ENCODE measurements at regions not wholly inside any gene's neighbourhood (a gene's known extent, or its start where the extent isn't known, plus 50 kb on each side); places are given as distances from the start of the nearest gene placed in this dataset.

- Histone ChIP-seq H3K4me3 (ENCODE audit: low read depth, low read length) (no peak overlapping the region), H3K36me3 (replicated peaks) (no peaks in the 10 kb centered on the region), H3K27me3 (replicated peaks) (no peaks in the 10 kb centered on the region), H3K27ac (no peak overlapping the region)
- in situ Hi-C loops (cut with HindIII; ENCODE audit: low pct_ligation_motif_present, low sequenced_read_pairs), result no loop called here
- no peak for DNase-seq
- TF ChIP-seq, protein P1, sequence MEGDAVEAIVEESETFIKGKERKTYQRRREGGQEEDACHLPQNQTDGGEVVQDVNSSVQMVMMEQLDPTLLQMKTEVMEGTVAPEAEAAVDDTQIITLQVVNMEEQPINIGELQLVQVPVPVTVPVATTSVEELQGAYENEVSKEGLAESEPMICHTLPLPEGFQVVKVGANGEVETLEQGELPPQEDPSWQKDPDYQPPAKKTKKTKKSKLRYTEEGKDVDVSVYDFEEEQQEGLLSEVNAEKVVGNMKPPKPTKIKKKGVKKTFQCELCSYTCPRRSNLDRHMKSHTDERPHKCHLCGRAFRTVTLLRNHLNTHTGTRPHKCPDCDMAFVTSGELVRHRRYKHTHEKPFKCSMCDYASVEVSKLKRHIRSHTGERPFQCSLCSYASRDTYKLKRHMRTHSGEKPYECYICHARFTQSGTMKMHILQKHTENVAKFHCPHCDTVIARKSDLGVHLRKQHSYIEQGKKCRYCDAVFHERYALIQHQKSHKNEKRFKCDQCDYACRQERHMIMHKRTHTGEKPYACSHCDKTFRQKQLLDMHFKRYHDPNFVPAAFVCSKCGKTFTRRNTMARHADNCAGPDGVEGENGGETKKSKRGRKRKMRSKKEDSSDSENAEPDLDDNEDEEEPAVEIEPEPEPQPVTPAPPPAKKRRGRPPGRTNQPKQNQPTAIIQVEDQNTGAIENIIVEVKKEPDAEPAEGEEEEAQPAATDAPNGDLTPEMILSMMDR (IDR thresholded peaks at IDR 0.05; ENCODE audit: low read depth, low read length, missing control alignments), result no peak
These were observed 123.6 kb upstream of the SOX1 start for GRCh38 chr13:111943229-111943795.

GRCh38 chr13:111944171-111944583 is 122.8 kb upstream of the SOX1 start:
- H3K27me3 ChIP-seq (replicated peaks), result no peaks in the 10 kb centered on the region
- H3K36me3 ChIP-seq (replicated peaks), result no peaks in the 10 kb centered on the region
- H3K4me3 ChIP-seq (ENCODE audit: low read depth, low read length), result no peak overlapping the region
- in situ Hi-C loops (cut with HindIII; ENCODE audit: low pct_ligation_motif_present, low sequenced_read_pairs), result no loop called here
- TF ChIP-seq, protein P1 (IDR thresholded peaks at IDR 0.05; ENCODE audit: low read depth, low read length, missing control alignments), result no peak
- no peak overlapping the region for H3K27ac ChIP-seq
- no peak for DNase-seq

GRCh38 chr13:111945086-111945485 is 121.9 kb upstream of the SOX1 start:
- H3K36me3 ChIP-seq (replicated peaks), result no peaks in the 10 kb centered on the region
- no peak overlapping the region for H3K4me3 ChIP-seq (ENCODE audit: low read depth, low read length)
- TF ChIP-seq, protein P1 (IDR thresholded peaks at IDR 0.05; ENCODE audit: low read depth, low read length, missing control alignments), result no peak
- in situ Hi-C loops (cut with HindIII; ENCODE audit: low pct_ligation_motif_present, low sequenced_read_pairs), result no loop called here
- no peak for DNase-seq
- no peaks in the 10 kb centered on the region for H3K27me3 ChIP-seq (replicated peaks)
- H3K27ac ChIP-seq, result no peak overlapping the region

DNA sequence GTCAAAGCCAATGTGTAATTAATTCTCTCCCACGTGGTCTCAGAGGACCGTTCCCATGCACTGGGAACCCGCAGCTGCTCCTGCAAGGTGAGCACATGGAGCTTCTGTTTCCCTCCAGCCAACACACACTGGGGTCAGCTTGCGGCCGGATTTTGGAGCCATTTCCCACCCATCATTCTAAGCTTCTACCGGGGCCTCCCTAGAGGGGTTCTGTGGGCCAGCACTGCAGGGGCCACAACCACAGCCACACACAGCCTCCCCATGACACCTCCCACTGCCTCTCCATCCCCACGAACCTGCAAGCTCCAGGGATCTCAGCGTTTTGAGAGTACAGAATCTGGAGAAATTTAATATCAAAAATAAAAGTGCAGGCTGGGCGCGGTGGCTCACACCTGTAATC is 120.7 kb upstream of the SOX1 start:
- Histone ChIP-seq H3K36me3 (replicated peaks) (no peaks in the 10 kb centered on the region), H3K27me3 (replicated peaks) (no peaks in the 10 kb centered on the region), H3K27ac (no peak overlapping the region), H3K4me3 (ENCODE audit: low read depth, low read length) (no peak overlapping the region)
- DNase-seq, result no peak
- in situ Hi-C loops (cut with HindIII; ENCODE audit: low pct_ligation_motif_present, low sequenced_read_pairs), result no loop called here
- TF ChIP-seq, protein P1 (IDR thresholded peaks at IDR 0.05; ENCODE audit: low read depth, low read length, missing control alignments), result no peak

DNA sequence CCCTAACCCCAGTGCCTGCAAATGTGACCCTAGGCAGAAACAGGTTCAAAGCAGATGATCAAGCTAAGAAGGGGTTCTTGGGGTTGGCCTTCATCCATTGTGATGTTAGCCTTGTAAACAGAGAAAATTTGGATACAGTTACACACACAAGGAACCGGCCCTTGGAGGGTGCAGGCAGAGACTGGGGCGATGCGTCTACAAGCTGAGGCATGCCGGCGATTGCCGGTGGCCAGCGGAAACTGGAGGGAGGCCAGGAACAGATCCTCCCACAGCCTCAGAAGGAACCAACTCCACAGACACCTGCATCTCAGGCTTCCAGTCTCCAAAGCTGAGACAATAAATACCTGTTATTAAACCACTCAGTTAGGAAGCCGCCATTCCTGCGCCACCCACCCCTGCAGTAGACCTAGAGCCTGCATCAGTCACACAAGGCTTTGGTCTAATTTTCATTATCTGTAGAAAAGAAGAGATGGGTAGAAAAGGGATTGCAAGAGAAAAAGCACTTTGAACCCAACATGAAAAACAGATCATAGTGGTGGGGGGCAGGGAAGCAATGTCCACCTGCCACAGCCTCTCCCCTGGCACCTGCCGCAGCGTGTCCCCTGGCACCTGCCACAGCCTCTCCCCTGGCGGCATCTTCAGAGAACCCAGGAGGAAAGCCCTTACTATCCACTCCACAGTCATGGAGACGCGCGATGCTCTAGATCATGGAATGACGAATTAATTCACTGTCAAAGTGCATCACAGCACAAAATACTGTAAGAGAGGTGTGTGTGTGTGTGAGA is 119.7 kb upstream of the SOX1 start:
- TF ChIP-seq, protein P1 (IDR thresholded peaks at IDR 0.05; ENCODE audit: low read depth, low read length, missing control alignments), result no peak
- Histone ChIP-seq H3K27me3 (replicated peaks) (no peaks in the 10 kb centered on the region), H3K27ac (no peak overlapping the region), H3K4me3 (ENCODE audit: low read depth, low read length) (no peak overlapping the region), H3K36me3 (replicated peaks) (no peaks in the 10 kb centered on the region)
- in situ Hi-C loops (cut with HindIII; ENCODE audit: low pct_ligation_motif_present, low sequenced_read_pairs), result no loop called here
- no peak for DNase-seq
